HFF-Myc (cell line): ENCODE measurements at regions not wholly inside any gene's neighbourhood (a gene's known extent, or its start where the extent isn't known, plus 50 kb on each side); places are given as distances from the start of the nearest gene placed in this dataset.

ENCODE experiments used
- DNase-seq: peaks from one replicate; pipeline ENCODE4 v3.0.0-alpha.2; 2011; ENCODE audit warnings: low read depth; ENCODE audit errors: extremely low read depth
- H3K4me3 ChIP-seq: replicated peaks from 2 replicates; pipeline ENCODE4 v1.5.1; 2011; ENCODE audit warnings: low read depth, mild to moderate bottlenecking, control low read depth, low read length
- TF ChIP-seq, protein P1 (sequence below): IDR thresholded peaks from 2 replicates; pipeline ENCODE4 v1.5.1; 2012; ENCODE audit warnings: mild to moderate bottlenecking, low read depth, low read length, control low read depth; ENCODE audit errors: missing control alignments

DNA sequence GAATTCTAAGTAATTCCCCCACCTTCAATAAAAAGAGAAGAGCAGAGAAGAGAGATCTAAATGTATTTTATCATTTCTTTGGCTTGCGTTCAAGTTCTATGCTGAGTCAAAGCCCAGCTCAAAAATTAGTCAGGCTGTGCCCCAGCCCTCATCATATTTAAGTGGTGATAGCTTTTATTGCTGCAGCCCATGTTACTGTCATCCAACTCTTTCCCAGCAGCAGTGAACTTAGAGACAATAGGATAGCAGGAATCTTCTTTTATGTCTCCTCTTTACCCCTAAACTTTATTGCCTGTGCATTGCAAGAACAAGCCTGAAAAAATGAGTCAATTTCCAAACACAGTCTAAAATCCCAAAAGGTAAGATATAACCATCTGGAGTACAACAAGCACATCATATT is 1599.3 kb upstream of the PIK3C3 start:
- TF ChIP-seq, protein P1, sequence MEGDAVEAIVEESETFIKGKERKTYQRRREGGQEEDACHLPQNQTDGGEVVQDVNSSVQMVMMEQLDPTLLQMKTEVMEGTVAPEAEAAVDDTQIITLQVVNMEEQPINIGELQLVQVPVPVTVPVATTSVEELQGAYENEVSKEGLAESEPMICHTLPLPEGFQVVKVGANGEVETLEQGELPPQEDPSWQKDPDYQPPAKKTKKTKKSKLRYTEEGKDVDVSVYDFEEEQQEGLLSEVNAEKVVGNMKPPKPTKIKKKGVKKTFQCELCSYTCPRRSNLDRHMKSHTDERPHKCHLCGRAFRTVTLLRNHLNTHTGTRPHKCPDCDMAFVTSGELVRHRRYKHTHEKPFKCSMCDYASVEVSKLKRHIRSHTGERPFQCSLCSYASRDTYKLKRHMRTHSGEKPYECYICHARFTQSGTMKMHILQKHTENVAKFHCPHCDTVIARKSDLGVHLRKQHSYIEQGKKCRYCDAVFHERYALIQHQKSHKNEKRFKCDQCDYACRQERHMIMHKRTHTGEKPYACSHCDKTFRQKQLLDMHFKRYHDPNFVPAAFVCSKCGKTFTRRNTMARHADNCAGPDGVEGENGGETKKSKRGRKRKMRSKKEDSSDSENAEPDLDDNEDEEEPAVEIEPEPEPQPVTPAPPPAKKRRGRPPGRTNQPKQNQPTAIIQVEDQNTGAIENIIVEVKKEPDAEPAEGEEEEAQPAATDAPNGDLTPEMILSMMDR, result no peak
- DNase-seq, result no peak

DNA sequence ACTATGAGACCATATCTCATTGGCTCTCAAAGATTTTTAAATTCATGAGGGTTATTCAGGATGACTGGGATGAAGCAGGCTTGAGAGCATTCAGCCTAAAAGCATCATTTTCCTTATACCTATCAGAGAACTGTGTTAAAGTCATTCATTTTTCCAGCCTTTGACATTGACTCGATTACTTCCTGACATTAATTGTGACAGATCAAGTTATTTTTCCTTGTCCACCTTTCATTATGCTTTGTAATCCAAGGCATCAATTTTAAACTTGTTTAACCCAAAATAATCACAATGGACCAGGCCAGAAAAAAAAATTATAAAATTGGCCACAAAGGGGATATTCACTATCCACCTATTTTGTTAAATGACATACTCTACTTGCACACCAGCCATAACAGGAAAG is 1606.8 kb upstream of the PIK3C3 start:
- DNase-seq, result no peak
- TF ChIP-seq, protein P1, result no peak
- H3K4me3 ChIP-seq, result no peak overlapping the region

More for the DNA sequence above, 1599.3 kb upstream of the PIK3C3 start:
- no peak overlapping the region for H3K4me3 ChIP-seq

DNA sequence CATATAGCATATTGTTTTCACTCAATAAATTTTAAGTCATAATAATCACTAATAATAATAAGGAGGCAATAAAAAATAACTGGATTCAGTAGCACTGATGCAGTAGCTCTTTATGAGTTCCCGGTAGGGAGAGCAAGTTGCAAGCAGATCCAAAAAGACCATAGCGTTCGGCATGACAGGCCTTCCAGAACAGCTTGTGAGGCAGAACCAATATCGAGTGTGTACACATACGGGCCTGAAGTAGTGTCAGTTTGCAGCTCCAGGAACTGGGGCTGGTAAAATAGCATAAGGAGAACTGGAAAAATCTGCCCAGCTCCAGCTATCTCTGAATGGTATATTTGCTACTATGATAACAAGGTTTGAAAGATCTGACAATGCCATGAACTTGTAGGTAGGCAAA is 1607.8 kb upstream of the PIK3C3 start:
- TF ChIP-seq, protein P1, result no peak
- H3K4me3 ChIP-seq, result no peak overlapping the region
- no peak for DNase-seq

DNA sequence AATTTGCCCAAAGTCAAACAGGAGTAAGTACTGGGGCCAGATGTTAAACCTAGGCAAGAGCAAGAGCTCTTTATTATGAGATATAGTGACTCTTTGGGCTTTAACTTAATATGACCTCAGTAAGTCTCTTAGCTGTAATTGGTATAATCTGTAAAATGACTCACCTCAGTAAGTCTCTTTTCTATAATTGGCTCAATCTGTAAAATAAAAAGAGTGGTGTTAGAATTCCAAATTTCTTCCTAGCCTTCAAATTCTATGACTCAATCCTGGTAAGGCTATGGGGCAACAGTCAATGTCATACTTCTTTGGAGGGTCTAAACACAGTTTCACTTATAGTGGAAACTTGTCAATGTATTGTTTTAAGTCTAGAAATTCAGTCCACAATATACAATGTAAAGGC is 1608.9 kb upstream of the PIK3C3 start:
- no peak overlapping the region for H3K4me3 ChIP-seq
- no peak for DNase-seq
- TF ChIP-seq, protein P1, result no peak

DNA sequence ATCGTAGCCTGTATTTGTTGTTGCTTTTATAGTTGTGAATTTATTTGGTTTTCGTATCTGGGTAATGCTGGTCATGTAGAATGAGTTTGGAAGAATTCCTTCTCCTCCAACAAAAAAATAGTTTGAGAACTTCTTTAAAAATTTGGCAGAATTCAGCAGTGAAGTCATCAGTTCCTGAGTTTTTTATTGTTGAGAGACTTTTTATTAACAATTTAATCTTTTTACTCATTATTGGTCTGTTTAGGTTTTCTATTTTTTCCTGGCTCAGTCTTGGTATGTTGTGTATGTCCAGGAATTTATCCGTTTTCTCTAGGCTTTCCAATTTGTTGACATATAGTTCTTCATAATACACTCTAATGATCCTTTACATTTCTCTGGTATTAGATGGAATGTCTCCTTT is 1613.3 kb upstream of the PIK3C3 start:
- no peak overlapping the region for H3K4me3 ChIP-seq
- no peak for DNase-seq
- TF ChIP-seq, protein P1, result no peak

DNA sequence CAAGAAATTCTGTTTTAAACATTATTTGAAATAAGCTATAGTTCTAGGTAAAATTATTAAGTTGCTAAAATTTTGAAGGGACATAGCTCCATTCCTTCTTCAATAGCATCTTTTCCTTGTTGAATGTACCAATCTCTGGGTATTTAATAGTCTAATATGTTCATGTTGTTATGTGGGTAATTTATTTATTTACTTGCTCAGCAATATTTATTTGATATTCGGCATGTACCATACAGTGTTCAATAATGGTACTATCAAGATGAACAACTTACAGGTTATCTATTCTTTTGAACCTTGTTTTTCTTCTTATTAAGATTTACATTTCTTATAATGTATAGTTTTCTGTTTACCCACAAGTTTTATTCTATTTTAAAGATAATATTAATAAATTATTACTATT is 1616.8 kb upstream of the PIK3C3 start:
- no peak overlapping the region for H3K4me3 ChIP-seq
- TF ChIP-seq, protein P1, result no peak

DNA sequence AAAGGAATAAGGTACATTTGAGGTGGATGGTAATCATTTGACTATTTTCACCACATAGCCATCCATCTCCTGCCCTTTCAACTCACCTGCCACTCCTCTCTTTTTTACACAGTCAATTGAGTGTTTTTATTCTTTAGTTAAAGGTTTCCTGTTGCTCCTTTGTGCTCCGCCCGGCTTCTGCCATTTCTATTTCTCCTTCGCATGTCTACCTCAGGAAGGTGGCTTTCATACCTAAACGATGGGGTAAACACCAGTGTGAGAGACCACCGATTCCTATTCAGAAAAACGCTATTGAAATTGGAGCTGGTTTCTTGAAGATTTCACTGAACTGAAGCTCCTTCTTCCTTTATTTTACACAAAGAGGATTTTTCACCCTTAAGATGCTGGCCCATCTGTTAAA is 1628.0 kb upstream of the PIK3C3 start:
- DNase-seq, result no peak

More for the DNA sequence above, 1616.8 kb upstream of the PIK3C3 start:
- no peak for DNase-seq

More for the DNA sequence above, 1628.0 kb upstream of the PIK3C3 start:
- TF ChIP-seq, protein P1, result no peak
- no peak overlapping the region for H3K4me3 ChIP-seq
